ENCODE measurements at regions not wholly inside any gene's neighbourhood (a gene's known extent, or its start where the extent isn't known, plus 50 kb on each side); places are given as distances from the start of the nearest gene placed in this dataset.

DNA sequence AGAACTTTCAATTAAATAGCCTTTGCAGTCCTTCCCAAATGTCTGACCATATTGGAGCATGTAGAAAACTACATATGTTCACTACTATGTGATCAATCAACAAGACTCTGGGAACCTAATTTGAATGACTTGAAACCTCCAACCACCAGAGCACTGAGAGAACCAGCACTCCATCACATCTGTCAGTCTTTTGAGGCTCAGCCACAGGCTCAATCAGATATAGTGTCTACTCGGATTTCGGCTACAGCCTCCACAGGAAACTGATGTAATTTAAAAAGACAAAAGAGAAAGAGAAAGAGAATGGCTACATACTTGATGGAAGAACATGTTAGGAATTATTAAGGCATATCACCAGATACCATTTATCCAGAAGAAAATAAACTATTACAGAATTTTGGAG lies 859.0 kb downstream of the FAM181B start:
- H3K4me3 ChIP-seq: no peak overlapping the region
- H3K27ac ChIP-seq: no peak overlapping the region
- TF ChIP-seq, protein P1, sequence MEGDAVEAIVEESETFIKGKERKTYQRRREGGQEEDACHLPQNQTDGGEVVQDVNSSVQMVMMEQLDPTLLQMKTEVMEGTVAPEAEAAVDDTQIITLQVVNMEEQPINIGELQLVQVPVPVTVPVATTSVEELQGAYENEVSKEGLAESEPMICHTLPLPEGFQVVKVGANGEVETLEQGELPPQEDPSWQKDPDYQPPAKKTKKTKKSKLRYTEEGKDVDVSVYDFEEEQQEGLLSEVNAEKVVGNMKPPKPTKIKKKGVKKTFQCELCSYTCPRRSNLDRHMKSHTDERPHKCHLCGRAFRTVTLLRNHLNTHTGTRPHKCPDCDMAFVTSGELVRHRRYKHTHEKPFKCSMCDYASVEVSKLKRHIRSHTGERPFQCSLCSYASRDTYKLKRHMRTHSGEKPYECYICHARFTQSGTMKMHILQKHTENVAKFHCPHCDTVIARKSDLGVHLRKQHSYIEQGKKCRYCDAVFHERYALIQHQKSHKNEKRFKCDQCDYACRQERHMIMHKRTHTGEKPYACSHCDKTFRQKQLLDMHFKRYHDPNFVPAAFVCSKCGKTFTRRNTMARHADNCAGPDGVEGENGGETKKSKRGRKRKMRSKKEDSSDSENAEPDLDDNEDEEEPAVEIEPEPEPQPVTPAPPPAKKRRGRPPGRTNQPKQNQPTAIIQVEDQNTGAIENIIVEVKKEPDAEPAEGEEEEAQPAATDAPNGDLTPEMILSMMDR (IDR thresholded peaks at IDR 0.05): no peak
- no peak for DNase-seq (ENCODE audit: low spot score)

DNA sequence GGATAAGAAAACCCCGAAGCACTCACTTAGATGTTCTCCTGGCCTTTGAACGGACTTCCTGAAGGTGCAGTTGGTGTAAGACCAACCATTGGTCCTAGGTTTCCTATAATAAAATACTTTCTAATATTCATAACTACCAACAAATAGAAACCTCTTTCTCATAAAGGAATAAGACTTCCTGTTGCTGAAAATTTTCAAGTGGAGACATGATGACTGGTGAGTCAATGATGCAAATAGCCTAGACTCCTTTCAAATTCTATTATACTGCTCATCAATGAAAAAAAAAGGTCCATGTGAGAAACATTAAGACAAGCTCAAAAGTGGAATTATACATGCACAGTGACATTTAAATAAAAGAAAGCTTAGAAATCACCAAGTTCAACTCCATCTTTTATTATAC lies 862.8 kb downstream of the FAM181B start:
- H3K4me3 ChIP-seq: no peak overlapping the region
- TF ChIP-seq, protein P1 (IDR thresholded peaks at IDR 0.05): no peak
- no peak for DNase-seq (ENCODE audit: low spot score)
- H3K27ac ChIP-seq: no peak overlapping the region

DNA sequence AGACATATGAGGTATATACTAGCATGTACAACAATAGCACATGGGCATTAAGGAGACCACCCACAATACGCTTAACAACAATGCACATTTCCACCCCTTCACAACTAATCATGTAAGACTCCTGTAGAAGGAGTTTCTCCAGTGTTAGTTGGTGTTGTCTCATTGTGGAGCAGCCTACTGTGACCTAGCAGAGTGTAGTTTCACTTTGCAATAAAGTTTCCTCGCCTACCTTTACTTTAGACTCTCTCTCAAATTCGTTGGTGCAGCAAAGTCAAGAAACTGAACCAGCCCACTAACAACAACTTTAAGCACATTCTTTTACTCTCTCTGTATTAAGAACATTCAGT lies 863.6 kb downstream of the FAM181B start:
- H3K27ac ChIP-seq: no peak overlapping the region
- no peak for DNase-seq (ENCODE audit: low spot score)
- H3K4me3 ChIP-seq: no peak overlapping the region
- TF ChIP-seq, protein P1 (IDR thresholded peaks at IDR 0.05): no peak

DNA sequence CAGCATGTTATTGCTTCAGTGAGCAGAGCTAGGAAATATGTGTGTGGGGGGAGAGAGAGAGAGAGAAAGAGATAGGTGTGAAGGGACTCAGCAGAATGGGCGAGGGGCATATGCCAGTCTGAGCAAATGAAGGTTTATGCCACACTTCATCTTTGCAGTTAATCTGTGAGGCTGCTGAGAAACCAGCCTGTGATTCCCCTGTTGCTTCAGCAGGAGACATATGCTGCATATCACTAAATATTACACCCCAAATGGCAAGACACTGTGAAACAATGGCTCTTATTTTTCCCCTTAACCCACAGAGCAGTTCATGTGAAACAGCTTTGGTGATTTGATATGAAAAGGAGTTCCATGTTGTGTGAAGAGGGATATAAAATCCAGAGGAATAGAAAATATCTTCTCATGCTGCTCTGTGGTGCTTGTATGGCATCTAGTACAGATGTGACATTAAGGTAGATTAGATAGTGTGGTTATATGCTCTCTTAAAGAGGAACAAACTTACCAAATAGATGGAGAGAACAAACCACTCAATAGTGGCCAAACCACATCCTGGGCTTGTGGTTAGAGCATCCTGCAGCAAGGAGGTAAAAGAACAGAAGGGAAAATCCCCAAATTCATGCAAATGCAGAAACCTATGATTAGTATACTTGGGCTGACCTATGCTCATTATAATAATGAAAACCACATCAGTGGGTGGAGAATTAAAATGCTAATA lies 864.2 kb downstream of the FAM181B start:
- no peak overlapping the region for H3K27ac ChIP-seq
- TF ChIP-seq, protein P1 (IDR thresholded peaks at IDR 0.05): no peak
- no peak for DNase-seq (ENCODE audit: low spot score)
- H3K4me3 ChIP-seq: no peak overlapping the region

DNA sequence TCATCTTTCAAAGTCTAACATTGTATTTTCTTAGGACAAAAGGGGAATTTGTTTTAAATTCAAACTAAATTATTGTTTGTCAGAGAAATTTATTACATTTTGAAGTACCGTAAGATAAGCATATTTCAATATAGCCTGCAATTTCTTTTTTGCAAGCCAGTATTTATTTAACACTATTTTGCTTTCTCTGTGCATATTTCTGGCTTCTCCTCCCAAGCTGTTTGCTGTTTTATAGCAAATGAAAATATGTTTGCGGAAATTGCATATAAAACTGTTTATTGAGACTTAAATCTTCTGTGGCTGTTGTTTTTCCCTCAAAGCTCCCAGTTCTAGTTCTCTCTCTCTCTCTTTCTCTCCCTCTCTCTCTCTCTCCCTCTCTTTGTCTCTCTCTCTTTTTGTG lies 866.8 kb downstream of the FAM181B start:
- no peak for DNase-seq (ENCODE audit: low spot score)
- H3K4me3 ChIP-seq: no peak overlapping the region
- H3K27ac ChIP-seq: no peak overlapping the region
- TF ChIP-seq, protein P1 (IDR thresholded peaks at IDR 0.05): no peak

DNA sequence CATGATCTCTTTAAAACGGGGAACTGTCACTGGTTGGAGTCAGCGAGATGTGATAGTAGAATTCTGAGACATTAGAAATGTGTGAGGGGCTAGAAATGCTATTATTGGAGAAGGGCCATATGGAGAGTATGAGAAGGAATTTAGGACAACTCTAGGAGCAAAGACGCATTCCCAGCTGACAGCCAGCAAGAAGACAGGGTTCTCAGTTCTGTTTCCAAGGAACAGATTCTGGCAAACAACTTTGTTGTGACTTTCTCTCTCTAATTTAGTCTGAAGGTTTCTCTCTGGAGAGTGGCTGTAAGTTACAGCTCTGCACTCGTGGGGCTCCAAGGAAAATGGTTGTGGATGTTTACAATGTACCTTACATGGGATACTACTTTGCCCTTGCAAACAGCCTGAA lies 876.3 kb downstream of the FAM181B start:
- H3K27ac ChIP-seq: no peak overlapping the region
- no peak for DNase-seq (ENCODE audit: low spot score)

DNA sequence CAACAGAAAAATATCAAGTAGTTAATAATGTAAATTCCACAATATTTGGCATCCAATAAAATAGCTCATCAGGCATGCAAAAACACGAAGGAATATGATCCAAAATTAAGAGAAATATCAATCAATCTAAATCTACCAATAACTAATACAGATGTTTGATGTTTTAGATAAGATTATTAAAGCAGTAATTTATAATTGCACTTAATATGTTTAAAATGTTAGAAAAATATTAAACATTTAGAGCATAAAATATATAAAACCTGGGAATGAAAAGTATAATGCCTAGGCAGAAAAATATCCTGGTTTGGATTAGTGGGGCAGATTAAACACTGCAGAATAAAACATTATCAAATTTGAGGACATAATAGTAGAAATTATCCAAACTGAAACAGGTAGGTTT lies 879.9 kb downstream of the FAM181B start:
- no peak for DNase-seq (ENCODE audit: low spot score)
- Histone ChIP-seq H3K4me3 (no peak overlapping the region), H3K27ac (no peak overlapping the region)
- TF ChIP-seq, protein P1 (IDR thresholded peaks at IDR 0.05): no peak

More for the DNA sequence above, 876.3 kb downstream of the FAM181B start:
- TF ChIP-seq, protein P1 (IDR thresholded peaks at IDR 0.05): no peak
- H3K4me3 ChIP-seq: no peak overlapping the region

All from coronary artery (tissue), 2 donors.